ENCODE measurements at regions not wholly inside any gene's neighbourhood (a gene's known extent, or its start where the extent isn't known, plus 50 kb on each side); places are given as distances from the start of the nearest gene placed in this dataset.

- DNase-seq = no peak
Observed at GRCh38 chr9:87122947-87123685, 175.8 kb upstream of the GAS1 start.

GRCh38 chr9:87123830-87124229, 176.5 kb upstream of the GAS1 start:
- DNase-seq = no peak

GRCh38 chr9:87125819-87126218, 178.5 kb upstream of the GAS1 start:
- no peak for DNase-seq

- DNase-seq = no peak
Observed at GRCh38 chr9:87127543-87127942, 180.2 kb upstream of the GAS1 start.

GRCh38 chr9:87127978-87128614, 180.8 kb upstream of the GAS1 start:
- DNase-seq = no peak

- DNase-seq = no peak
Observed at GRCh38 chr9:87128844-87129493, 181.7 kb upstream of the GAS1 start.

GRCh38 chr9:87135074-87135473, 187.8 kb upstream of the GAS1 start:
- no peak for DNase-seq

GRCh38 chr9:87137718-87138117, 190.4 kb upstream of the GAS1 start:
- DNase-seq = no peak

GRCh38 chr9:87138128-87139040, 191.1 kb upstream of the GAS1 start:
- DNase-seq = no peak

GRCh38 chr9:87139099-87139730, 191.9 kb upstream of the GAS1 start:
- no peak for DNase-seq

GRCh38 chr9:87140142-87140541, 192.8 kb upstream of the GAS1 start:
- no peak for DNase-seq

GRCh38 chr9:87140605-87141109, 193.4 kb upstream of the GAS1 start:
- no peak for DNase-seq

- no peak for DNase-seq
Observed at GRCh38 chr9:87141124-87141523, 193.8 kb upstream of the GAS1 start.

GRCh38 chr9:87146933-87147332, 199.6 kb upstream of the GAS1 start:
- DNase-seq = no peak

- DNase-seq = peak; percentile 38
Observed at GRCh38 chr9:87147839-87148238, 200.5 kb upstream of the GAS1 start.

GRCh38 chr9:87148331-87149104, 201.2 kb upstream of the GAS1 start:
- DNase-seq = peak; percentile 96

- DNase-seq = no peak
Observed at GRCh38 chr9:87149799-87150198, 202.5 kb upstream of the GAS1 start.

- no peak for DNase-seq
Observed at GRCh38 chr9:87152256-87152655, 204.9 kb upstream of the GAS1 start.

- DNase-seq = no peak
Observed at GRCh38 chr9:87156247-87156646, 208.9 kb upstream of the GAS1 start.

GRCh38 chr9:87157366-87158031, 210.2 kb upstream of the GAS1 start:
- peak; percentile 55 for DNase-seq

GRCh38 chr9:87158765-87159164, 211.5 kb upstream of the GAS1 start:
- DNase-seq = no peak
